Glutamatergic neuron (in vitro differentiated cells): ENCODE measurements at regions not wholly inside any gene's neighbourhood (a gene's known extent, or its start where the extent isn't known, plus 50 kb on each side); places are given as distances from the start of the nearest gene placed in this dataset.
"Not testable (repeated sequence)": the region's sequence is repeated elsewhere in the genome, so short reads cannot be mapped to it uniquely, and the experiment has no call there.

Source experiments
- DNase-seq: peaks from one replicate; pipeline ENCODE4 v3.0.0; 2022
- H3K27ac Mint-ChIP-seq: one replicate; pipeline ENCODE4 v1.8.0; 2020; ENCODE audit warnings: mild to moderate bottlenecking, mixed read lengths, inconsistent platforms; ENCODE audit not compliant: unreplicated experiment
- H3K27me3 Mint-ChIP-seq: one replicate; pipeline ENCODE4 v1.8.0; 2020; ENCODE audit warnings: mild to moderate bottlenecking, moderate library complexity, mixed read lengths, inconsistent platforms; ENCODE audit not compliant: unreplicated experiment
- H3K36me3 Mint-ChIP-seq: one replicate; pipeline ENCODE4 v1.8.0; 2020; ENCODE audit warnings: mild to moderate bottlenecking, mixed read lengths, inconsistent platforms; ENCODE audit not compliant: unreplicated experiment
- H3K4me1 Mint-ChIP-seq: one replicate; pipeline ENCODE4 v1.8.0; 2020; ENCODE audit warnings: mild to moderate bottlenecking, low read depth, mixed read lengths, inconsistent platforms; ENCODE audit not compliant: unreplicated experiment
- H3K4me3 Mint-ChIP-seq: one replicate; pipeline ENCODE4 v1.8.0; 2020; ENCODE audit warnings: mild to moderate bottlenecking, mixed read lengths, inconsistent platforms; ENCODE audit not compliant: unreplicated experiment
- H3K9me3 Mint-ChIP-seq: one replicate; pipeline ENCODE4 v1.8.0; 2020; ENCODE audit warnings: mild to moderate bottlenecking, moderate library complexity, mixed read lengths, inconsistent platforms; ENCODE audit not compliant: unreplicated experiment
- CTCF ChIP-seq: fragments of 200-600 bp; sonication (generic); IDR thresholded peaks from one replicate; pipeline ENCODE4 v1.5.0; 2021; ENCODE audit not compliant: partially characterized antibody, unreplicated experiment

- DNase-seq = no peak
- H3K36me3 Mint-ChIP-seq = no peaks in the 10 kb centered on the region
- H3K4me1 Mint-ChIP-seq = peaks cover 11% of the 10 kb centered on the region
- H3K4me3 Mint-ChIP-seq = no peak overlapping the region
- peaks cover 4% of the 10 kb centered on the region for H3K9me3 Mint-ChIP-seq
- TF ChIP-seq CTCF = no peak
- H3K27ac Mint-ChIP-seq = no peak overlapping the region
- H3K27me3 Mint-ChIP-seq = peaks cover 4% of the 10 kb centered on the region
These were observed 285.3 kb upstream of the CRY1 start for GRCh38 chr12:107378609-107379008.

- not testable (repeated sequence) for H3K4me3 Mint-ChIP-seq, H3K4me1 Mint-ChIP-seq, H3K9me3 Mint-ChIP-seq, H3K27ac Mint-ChIP-seq, DNase-seq, H3K36me3 Mint-ChIP-seq, H3K27me3 Mint-ChIP-seq
These were observed 285.9 kb upstream of the CRY1 start for GRCh38 chr12:107379142-107379851.

GRCh38 chr12:107379852-107380567, 286.7 kb upstream of the CRY1 start:
- peaks cover 4% of the 10 kb centered on the region for H3K27me3 Mint-ChIP-seq
- no peak overlapping the region for H3K27ac Mint-ChIP-seq
- no peaks in the 10 kb centered on the region for H3K36me3 Mint-ChIP-seq
- no peak for DNase-seq
- peaks cover 4% of the 10 kb centered on the region for H3K9me3 Mint-ChIP-seq
- H3K4me3 Mint-ChIP-seq = no peak overlapping the region
- peaks cover 5% of the 10 kb centered on the region for H3K4me1 Mint-ChIP-seq
- no peak for TF ChIP-seq CTCF

- H3K27ac Mint-ChIP-seq = no peak overlapping the region
- H3K9me3 Mint-ChIP-seq = no peaks in the 10 kb centered on the region
- TF ChIP-seq CTCF = no peak
- no peak for DNase-seq
- peaks cover 5% of the 10 kb centered on the region for H3K27me3 Mint-ChIP-seq
- no peaks in the 10 kb centered on the region for H3K36me3 Mint-ChIP-seq
- H3K4me1 Mint-ChIP-seq = peaks cover 5% of the 10 kb centered on the region
- no peak overlapping the region for H3K4me3 Mint-ChIP-seq
These were observed 291.3 kb upstream of the CRY1 start for GRCh38 chr12:107384645-107385044.

GRCh38 chr12:107385509-107385908, 292.2 kb upstream of the CRY1 start:
- Mint-ChIP-seq H3K4me1 (peaks cover 1% of the 10 kb centered on the region), H3K27ac (no peak overlapping the region), H3K36me3 (no peaks in the 10 kb centered on the region), H3K27me3 (peaks cover 2% of the 10 kb centered on the region), H3K4me3 (no peak overlapping the region), H3K9me3 (no peaks in the 10 kb centered on the region)
- no peak for TF ChIP-seq CTCF
- no peak for DNase-seq
